Breast epithelium (tissue), 3 donors: ENCODE measurements at regions not wholly inside any gene's neighbourhood (a gene's known extent, or its start where the extent isn't known, plus 50 kb on each side); places are given as distances from the start of the nearest gene placed in this dataset.

ENCODE experiments used
- POLR2A ChIP-seq: fragments of 450-650 bp; IDR thresholded peaks from one replicate; pipeline ENCODE4 v1.6.1; 2016; ENCODE audit warnings: antibody characterized with exemption, mild to moderate bottlenecking, moderate library complexity
- POLR2AphosphoS5 ChIP-seq, 3 donors: sonication (generic); formaldehyde crosslinking; IDR thresholded peaks; one replicate each; pipeline ENCODE4 v1.6.1; 2017; ENCODE audit warnings: antibody characterized with exemption in 3 of 3
- TF ChIP-seq, protein P1 (sequence below), 3 donors: fragments of 450-650 bp; IDR thresholded peaks; one replicate each; pipeline ENCODE4 v1.5.1; 2016 to 2017; ENCODE audit warnings: antibody characterized with exemption in 3 of 3, mild to moderate bottlenecking in 3 of 3, moderate library complexity in 3 of 3

- TF ChIP-seq, protein P1, sequence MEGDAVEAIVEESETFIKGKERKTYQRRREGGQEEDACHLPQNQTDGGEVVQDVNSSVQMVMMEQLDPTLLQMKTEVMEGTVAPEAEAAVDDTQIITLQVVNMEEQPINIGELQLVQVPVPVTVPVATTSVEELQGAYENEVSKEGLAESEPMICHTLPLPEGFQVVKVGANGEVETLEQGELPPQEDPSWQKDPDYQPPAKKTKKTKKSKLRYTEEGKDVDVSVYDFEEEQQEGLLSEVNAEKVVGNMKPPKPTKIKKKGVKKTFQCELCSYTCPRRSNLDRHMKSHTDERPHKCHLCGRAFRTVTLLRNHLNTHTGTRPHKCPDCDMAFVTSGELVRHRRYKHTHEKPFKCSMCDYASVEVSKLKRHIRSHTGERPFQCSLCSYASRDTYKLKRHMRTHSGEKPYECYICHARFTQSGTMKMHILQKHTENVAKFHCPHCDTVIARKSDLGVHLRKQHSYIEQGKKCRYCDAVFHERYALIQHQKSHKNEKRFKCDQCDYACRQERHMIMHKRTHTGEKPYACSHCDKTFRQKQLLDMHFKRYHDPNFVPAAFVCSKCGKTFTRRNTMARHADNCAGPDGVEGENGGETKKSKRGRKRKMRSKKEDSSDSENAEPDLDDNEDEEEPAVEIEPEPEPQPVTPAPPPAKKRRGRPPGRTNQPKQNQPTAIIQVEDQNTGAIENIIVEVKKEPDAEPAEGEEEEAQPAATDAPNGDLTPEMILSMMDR (IDR thresholded peaks at IDR 0.05): no peak
- TF ChIP-seq POLR2A (no peak), POLR2AphosphoS5 (IDR thresholded peaks at IDR 0.05) (no peak)
Observed at GRCh38 chr11:70710192-70710591, 311.9 kb downstream of the CTTN start.
